Stimulated activated CD8-positive, alpha-beta memory T cell treated with anti-CD3 and anti-CD28 coated beads, Interleukin-7, amount 100 ng/mL, for 1 hour (primary cell): ENCODE measurements at regions not wholly inside any gene's neighbourhood (a gene's known extent, or its start where the extent isn't known, plus 50 kb on each side); places are given as distances from the start of the nearest gene placed in this dataset.
"Not testable (repeated sequence)": the region's sequence is repeated elsewhere in the genome, so short reads cannot be mapped to it uniquely, and the experiment has no call there.

ENCODE experiments used
- DNase-seq, 2 donors: peaks; one replicate each; pipeline ENCODE4 v3.0.0-alpha.2; 2020; ENCODE audit warnings: low read depth in 2 of 2

DNA sequence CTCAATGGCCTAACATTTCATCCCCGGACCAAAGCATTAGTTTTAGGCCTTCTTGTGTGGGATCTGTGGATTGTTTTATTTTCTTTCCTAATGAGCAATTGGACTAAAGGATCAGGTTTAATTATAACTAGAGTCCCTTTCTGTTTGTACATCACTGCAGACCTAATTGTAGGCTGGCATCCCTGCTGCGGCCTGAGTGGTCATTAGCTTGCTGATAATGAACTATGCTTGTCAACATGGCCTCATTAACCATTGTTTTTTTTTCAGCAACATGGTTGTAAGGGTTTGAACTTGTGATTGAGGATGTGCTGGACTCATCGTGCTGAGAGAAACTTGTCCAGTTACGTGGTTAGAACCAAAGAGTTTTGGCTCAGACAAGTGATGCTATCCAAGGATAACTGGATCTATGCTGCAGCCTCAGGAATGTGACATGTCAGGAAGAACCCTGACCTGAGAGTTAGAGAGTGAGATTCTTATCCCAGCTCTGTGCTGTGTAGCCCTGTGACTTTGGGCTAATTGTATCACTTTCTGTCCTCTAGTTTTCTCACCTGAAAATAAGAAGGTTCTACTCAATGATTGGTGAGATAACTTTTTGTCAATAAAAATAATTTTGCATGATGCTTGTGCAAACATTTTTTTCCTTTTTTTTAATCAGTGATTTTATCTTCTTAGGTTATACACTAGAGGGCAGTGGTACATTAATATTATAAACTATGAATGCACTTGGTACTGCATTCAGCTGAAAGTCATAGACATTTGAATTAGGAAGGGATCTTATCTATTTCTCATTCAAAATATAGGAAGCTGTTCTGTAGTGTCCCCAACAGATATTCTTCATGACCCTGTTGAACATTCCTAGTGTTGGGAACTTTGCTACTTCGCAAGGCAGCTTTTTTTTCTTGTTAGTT is 140.9 kb downstream of the RNF144B start:
- no peak for DNase-seq

GRCh38 chr6:18530201-18530600 is 143.1 kb downstream of the RNF144B start:
- DNase-seq = no peak

GRCh38 chr6:18532139-18532538 is 145.0 kb downstream of the RNF144B start:
- DNase-seq = no peak

DNA sequence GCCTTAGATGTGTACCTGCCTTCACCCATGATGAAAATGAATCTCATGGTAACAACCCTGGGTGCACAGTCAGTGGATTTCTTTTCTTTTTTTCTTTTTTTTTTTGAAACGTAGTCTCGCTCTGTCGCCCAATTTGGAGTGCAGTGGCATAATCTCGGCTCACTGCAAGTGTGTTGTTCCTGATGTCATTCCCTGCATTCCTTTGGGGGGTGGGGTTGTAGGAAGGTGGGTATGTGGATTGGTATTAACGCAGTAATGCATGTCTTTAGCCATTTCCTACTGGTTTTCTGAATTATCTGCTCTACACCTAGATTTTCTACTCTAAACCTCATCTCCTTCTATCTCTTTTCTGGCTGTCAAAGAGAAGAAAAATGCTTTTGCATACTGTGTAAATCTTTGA is 146.6 kb downstream of the RNF144B start:
- DNase-seq = no peak

GRCh38 chr6:18536591-18537055 is 149.5 kb downstream of the RNF144B start:
- DNase-seq = no peak

DNA sequence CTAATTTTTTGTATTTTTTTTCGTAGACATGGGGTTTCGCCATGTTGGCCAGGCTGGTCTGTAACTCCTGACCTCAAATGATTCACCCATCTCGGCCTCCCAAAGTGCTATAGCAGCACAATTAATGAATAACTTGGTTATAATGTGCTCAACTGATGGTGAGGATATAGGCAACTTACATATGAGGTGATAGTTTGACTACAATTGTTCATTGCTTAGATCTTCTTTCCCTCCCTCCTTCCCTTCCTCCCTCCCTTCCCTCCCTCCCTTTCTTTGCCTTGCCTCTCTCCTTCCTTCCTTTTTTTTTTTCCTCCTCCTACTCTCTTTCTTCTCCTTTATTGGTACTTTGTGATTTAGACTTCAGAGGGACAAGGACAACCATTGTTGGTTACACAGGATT is 151.2 kb downstream of the RNF144B start:
- no peak for DNase-seq

- DNase-seq = no peak
Measured at GRCh38 chr6:18543051-18543450, 155.9 kb downstream of the RNF144B start.

DNA sequence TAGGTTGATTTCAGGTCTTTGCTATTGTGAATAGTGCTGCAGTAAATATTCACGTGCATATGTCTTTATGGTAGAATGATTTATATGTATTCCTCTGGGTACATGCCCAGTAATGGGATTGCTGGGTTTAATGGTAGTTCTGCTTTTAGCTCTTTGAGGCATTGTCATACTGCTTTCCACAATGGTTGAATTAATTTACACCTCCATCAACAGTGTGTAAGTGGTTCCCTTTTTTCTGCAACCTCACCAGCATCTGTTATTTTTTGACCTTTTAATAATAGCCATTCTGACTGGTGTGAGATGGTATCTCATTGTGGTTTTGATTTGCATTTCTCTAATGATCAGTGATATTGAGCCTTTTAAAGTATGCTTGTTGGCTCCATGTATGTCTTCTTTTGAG is 158.0 kb downstream of the RNF144B start:
- not testable (repeated sequence) for DNase-seq

- no peak for DNase-seq
Measured at GRCh38 chr6:18545726-18546125, 158.6 kb downstream of the RNF144B start.

DNA sequence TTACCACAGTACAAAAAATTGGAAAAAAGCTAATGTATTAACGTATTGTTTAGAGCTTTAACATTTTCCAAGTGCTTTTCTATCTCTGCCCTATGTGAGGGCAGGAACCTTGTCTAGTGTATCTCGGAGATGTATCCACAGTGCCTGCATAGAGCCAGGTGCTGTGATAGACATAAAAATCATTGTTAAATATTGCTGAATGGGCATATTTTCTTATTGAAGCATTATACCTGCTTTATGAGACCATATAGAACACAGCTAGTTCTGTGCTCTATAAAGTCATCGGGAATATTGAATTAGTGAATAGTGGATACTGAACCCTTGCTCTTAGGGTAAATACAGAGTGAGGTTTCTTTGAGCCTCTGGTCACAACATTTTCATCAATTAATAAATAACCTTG is 163.0 kb downstream of the RNF144B start:
- no peak for DNase-seq

DNA sequence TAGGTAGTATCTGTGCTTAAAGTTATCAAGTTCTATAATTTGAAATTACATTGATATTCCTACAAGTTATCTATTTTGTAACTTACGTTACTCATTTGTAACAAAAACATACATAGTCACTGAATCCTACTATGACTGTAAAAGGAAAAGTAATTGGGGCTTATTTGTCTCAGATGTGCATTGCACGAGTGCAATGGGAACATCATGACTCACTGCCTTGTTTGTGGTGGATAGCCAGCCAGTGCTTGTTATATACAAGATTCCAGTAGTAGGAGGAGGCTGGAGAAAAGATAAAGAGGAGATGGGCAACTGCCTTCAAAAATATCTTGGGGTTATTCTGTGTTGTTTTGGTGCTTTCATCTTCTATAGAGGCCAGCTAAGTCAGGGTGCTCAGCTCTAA is 164.1 kb downstream of the RNF144B start:
- DNase-seq = no peak

GRCh38 chr6:18555750-18556149 is 168.6 kb downstream of the RNF144B start:
- DNase-seq = no peak

GRCh38 chr6:18561037-18561750 is 174.0 kb downstream of the RNF144B start:
- DNase-seq = no peak

GRCh38 chr6:18562726-18563125 is 175.6 kb downstream of the RNF144B start:
- no peak for DNase-seq

DNA sequence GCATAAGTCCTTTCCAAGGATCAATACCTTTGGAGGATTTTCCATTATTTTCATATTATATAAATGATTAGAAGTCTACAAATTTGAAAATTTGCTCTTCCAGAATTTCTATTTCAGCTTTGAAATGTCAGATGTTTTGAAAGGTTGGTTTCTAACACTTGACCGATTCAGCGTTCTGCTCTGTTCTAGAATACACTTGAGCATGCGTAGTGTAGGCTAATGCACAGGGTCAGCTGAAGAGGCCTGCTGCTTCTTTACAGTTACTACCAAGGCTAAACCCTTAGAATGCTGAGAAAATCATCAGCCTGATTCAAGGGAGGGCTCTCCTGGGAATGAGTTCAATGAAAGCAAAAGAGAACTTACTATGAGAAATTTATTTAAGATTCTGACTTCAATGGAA is 177.6 kb downstream of the RNF144B start:
- no peak for DNase-seq

DNA sequence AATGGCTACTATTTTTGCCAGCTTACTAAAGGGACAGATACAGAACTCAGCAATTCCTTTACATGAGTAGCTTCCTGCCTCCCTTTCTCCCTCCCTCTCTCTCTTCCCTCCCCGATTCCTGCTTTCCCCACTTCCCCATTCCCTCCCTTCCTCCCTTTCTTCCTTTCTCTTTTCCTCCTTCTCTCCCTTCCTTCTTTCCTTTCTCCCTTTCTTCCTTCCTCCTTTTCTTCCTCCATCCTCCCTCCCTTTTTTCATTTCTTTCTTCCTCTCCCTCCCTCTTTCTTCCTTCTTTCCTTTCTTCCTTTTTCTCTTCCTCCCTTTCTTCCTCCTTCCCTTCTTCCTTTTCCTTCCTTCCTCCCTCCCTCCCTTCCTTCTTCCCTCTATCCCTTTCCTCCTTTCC is 178.1 kb downstream of the RNF144B start:
- DNase-seq = no peak

- no peak for DNase-seq
Measured at GRCh38 chr6:18567380-18567779, 180.2 kb downstream of the RNF144B start.

DNA sequence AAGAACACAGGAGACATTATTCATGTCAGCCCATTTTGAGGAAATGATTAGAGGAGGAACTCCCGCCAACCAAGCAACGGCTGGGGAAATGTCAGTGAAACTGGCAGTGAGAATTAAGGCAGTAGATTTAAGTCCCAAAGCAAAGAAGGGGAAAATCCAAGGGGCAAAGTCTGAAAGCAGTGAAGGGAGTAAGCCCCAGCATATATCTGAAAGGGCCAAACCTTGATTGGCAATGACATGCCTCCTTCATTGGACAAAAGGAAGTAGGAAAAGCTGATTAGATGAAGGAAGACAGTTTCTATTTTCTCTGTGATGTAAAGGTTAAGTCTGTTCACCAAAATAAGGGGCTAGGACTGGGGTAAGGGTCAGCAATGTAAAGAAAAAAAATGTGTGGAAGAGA is 190.3 kb downstream of the RNF144B start:
- no peak for DNase-seq

DNA sequence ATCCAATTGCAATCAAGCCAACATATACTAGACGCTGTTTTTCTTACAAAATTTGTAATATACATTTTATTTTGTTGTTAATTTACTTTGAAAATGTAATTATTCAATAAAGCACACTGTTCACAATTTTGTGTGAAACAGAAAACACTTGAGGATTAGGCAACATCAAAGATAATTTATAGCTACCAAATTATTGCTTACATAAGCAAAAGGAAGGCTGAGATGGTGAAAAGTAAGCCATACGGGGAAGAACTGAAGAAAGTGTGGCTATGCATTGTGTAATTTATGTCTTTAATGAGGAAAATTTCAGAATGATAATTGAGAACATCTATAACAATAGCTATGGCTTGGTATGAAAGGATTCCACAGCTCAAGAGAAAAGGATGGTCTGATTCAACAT is 192.0 kb downstream of the RNF144B start:
- DNase-seq = no peak

DNA sequence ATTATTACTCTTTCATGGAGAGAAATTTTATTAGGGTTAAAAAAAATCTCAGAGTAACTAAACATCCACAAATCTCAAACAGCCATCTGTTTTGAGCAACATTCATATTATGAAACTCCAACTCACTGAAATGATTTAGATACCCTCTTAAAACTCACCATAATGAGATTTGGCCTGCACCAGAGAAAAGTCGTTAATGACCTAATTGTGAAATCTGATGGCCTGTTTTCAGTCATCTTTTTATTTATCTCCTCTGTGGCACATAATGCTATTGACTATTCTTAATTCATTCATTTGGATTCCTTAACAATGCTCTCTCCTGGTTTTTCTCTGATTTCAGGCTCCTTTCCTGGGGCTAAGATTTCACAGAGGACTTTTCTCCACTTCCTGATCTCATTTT is 192.7 kb downstream of the RNF144B start:
- no peak for DNase-seq

- no peak for DNase-seq
Measured at GRCh38 chr6:18584372-18584771, 197.2 kb downstream of the RNF144B start.

DNA sequence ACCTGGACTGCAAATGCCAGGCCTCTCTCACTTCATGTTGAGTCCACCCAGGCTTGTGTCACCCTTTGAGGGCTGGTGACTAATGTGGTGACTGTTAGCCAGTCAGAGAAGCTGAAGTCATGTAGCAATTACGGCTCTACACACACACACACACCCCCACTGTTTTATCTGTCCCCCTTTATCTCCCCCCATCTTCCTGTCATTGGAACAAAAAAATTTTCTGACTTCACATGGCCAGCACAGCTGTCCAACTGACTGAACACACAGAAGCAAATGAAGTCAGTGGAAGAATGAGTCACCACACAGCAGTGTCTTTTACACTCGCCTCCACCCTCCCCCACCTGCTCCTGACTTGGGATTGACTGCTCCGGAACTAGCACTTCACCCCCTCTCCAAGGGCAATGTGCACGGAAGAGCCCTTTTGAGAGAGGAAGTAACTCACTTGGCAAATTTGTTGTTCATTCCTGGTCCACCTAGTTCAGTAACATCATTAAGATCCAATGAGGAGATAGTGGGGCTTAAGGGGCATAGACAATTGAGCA is 198.0 kb downstream of the RNF144B start:
- no peak for DNase-seq

- no peak for DNase-seq
Measured at GRCh38 chr6:18586133-18586532, 199.0 kb downstream of the RNF144B start.
